HEK293T (cell line): ENCODE measurements at regions not wholly inside any gene's neighbourhood (a gene's known extent, or its start where the extent isn't known, plus 50 kb on each side); places are given as distances from the start of the nearest gene placed in this dataset.

Source experiments
- BHLHE40 ChIP-seq: fragments of 450-650 bp; IDR thresholded peaks from 2 replicates; pipeline ENCODE4 v1.6.1; 2016; ENCODE audit warnings: mild to moderate bottlenecking, moderate library complexity, borderline replicate concordance
- HDGF ChIP-seq: fragments of 450-650 bp; IDR thresholded peaks from 2 replicates; pipeline ENCODE4 v1.6.1; 2017; ENCODE audit warnings: antibody characterized with exemption, borderline replicate concordance
- PKNOX1 ChIP-seq: fragments of 450-650 bp; IDR thresholded peaks from 2 replicates; pipeline ENCODE4 v1.6.1; 2016
- SP1 ChIP-seq: fragments of 450-650 bp; IDR thresholded peaks from 2 replicates; pipeline ENCODE4 v1.6.1; 2017
- TARDBP ChIP-seq: fragments of 450-650 bp; IDR thresholded peaks from 2 replicates; pipeline ENCODE4 v1.6.1; 2016

- TF ChIP-seq PKNOX1 (no peak), SP1 (no peak), BHLHE40 (no peak), HDGF (no peak), TARDBP (no peak)
Observed at GRCh38 chr21:16159971-16160350, 430.2 kb downstream of the USP25 start.
